ENCODE measurements at regions not wholly inside any gene's neighbourhood (a gene's known extent, or its start where the extent isn't known, plus 50 kb on each side); places are given as distances from the start of the nearest gene placed in this dataset.

GRCh38 chr10:33556103-33556502, 221.6 kb upstream of the NRP1 start:
- no peaks in the 10 kb centered on the region for H3K79me1 ChIP-seq (ENCODE audit: low read depth, low read length)
- WGBS, 2 experiments (ENCODE audit: extremely low coverage in 1 of 2, insufficient coverage in 1 of 2, insufficient read length in 1 of 2, insufficient replicate concordance in 2 of 2, low coverage in 1 of 2, low lambda C conversion rate in 2 of 2, missing lambda C conversion rate in 1 of 2), result 89% methylated on average over 1 of the region's 1 CpG; no CpG with 5 or more reads in 1 of the 2 experiments
- H3K9me3 ChIP-seq (ENCODE audit: insufficient read depth in 2 of 2, low read depth in 1 of 2, low read length in 1 of 2), result no peaks in the 10 kb centered on the region
- H3K36me3 ChIP-seq (ENCODE audit: control insufficient read depth in 2 of 4, insufficient read depth in 4 of 4, low read length in 3 of 4), result no peaks in the 10 kb centered on the region
- DNase-seq (ENCODE audit: low read depth in 1 of 2, low spot score in 2 of 2) (no peak), FAIRE-seq (no peak)
- H3K14ac ChIP-seq (ENCODE audit: insufficient read length), result no peak overlapping the region
- peak overlapping the region; percentile 82 for H2BK20ac ChIP-seq (ENCODE audit: low read length)
- H3K23ac ChIP-seq (ENCODE audit: insufficient read length), result no peak overlapping the region
- 0 out of 2 replicates have a peak overlapping the region, but pooled peaks have one; percentile 19 for H2BK5ac ChIP-seq (ENCODE audit: low read depth, low read length)
- ChIA-PET POLR2A (ENCODE audit: partially characterized antibody) (no interaction called here), CTCF (ENCODE audit: partially characterized antibody) (no interaction called here)
- H2BK15ac ChIP-seq (ENCODE audit: low read length), result no peak overlapping the region
- H2AFZ ChIP-seq (ENCODE audit: low read length), result no peak overlapping the region
- no peaks in the 10 kb centered on the region for H3K23me2 ChIP-seq (ENCODE audit: low read depth, low read length)
- H3K9ac ChIP-seq (replicated peaks in 1 of 4; ENCODE audit: extremely low read depth in 1 of 4, low read depth in 3 of 4, low read length in 3 of 4), result no peak overlapping the region
- no peaks in the 10 kb centered on the region for H3K79me2 ChIP-seq (ENCODE audit: control insufficient read depth in 1 of 2, insufficient read depth in 2 of 2, low read length in 2 of 2)
- no peak overlapping the region for H3K56ac ChIP-seq (replicated peaks; ENCODE audit: insufficient read length, low read depth, low read length)
- H3K27ac ChIP-seq (ENCODE audit: low read depth, low read length), result no peak overlapping the region
- no peak overlapping the region for H2BK120ac ChIP-seq (replicated peaks; ENCODE audit: low read depth, low read length)
- H3K4me1 ChIP-seq (replicated peaks in 1 of 4; ENCODE audit: control insufficient read depth in 3 of 4, insufficient read depth in 4 of 4, low read length in 3 of 4), result peaks cover 6 to 15% (median 10%) of the 10 kb centered on the region in 4 experiments
- no peaks in the 10 kb centered on the region for H4K20me1 ChIP-seq (replicated peaks in 1 of 2; ENCODE audit: control insufficient read depth in 1 of 2, insufficient read depth in 2 of 2, low read length in 2 of 2)
- no peak overlapping the region for H3K4me2 ChIP-seq (ENCODE audit: insufficient read depth in 1 of 2, low read depth in 2 of 2, low read length in 2 of 2)
- H4K8ac ChIP-seq (ENCODE audit: extremely low read depth, insufficient read depth, low read length), result no peak overlapping the region
- H4K5ac ChIP-seq (ENCODE audit: insufficient read length, low read depth, low read length), result no peak overlapping the region
- H3K4ac ChIP-seq (replicated peaks; ENCODE audit: insufficient read length, low read depth, low read length), result no peak overlapping the region
- no peak overlapping the region for H3K4me3 ChIP-seq (ENCODE audit: extremely low read depth in 1 of 4, insufficient read depth in 2 of 4, low read depth in 3 of 4, low read length in 4 of 4)
- H3K18ac ChIP-seq (ENCODE audit: extremely low read depth, low read length), result no peak overlapping the region; the same call in 1 of the 2 replicates
- H2AK5ac ChIP-seq (ENCODE audit: low read depth, low read length), result no peak overlapping the region
- TF ChIP-seq ZNF274 (IDR thresholded peaks at IDR 0.05; ENCODE audit: borderline replicate concordance, extremely low read depth, low read length) (no peak), SAP30 (IDR thresholded peaks at IDR 0.05; ENCODE audit: insufficient read depth, insufficient replicate concordance, low read length) (no peak), E2F6 (IDR thresholded peaks at IDR 0.05) (no peak), KDM4A (IDR thresholded peaks at IDR 0.05; ENCODE audit: low read depth, low read length, severe bottlenecking) (no peak), ASH2L (IDR thresholded peaks at IDR 0.05; ENCODE audit: low read length) (no peak), POLR2A (IDR thresholded peaks at IDR 0.05; ENCODE audit: control extremely low read depth in 1 of 2, low read depth in 2 of 2, low read length in 2 of 2) (no peak), SRF (IDR thresholded peaks at IDR 0.05; ENCODE audit: low read depth, low read length) (no peak), MAX (IDR thresholded peaks at IDR 0.05) (no peak), BCL11A (IDR thresholded peaks at IDR 0.05; ENCODE audit: low read depth in 2 of 2, low read length in 2 of 2) (no peak)
- H3K27me3 ChIP-seq (replicated peaks in 1 of 4; ENCODE audit: control insufficient read depth in 3 of 4, extremely low read depth in 1 of 4, insufficient read depth in 3 of 4, low read length in 3 of 4), result no peaks in the 10 kb centered on the region
- H4K91ac ChIP-seq (replicated peaks; ENCODE audit: insufficient read length, low read length), result no peak overlapping the region
- 0 out of 2 replicates have a peak overlapping the region, but pooled peaks have one; percentile 42 for H2BK12ac ChIP-seq (ENCODE audit: low read depth, low read length)

Measured in H1 (cell line).